Body of pancreas (tissue), 4 donors: ENCODE measurements at regions not wholly inside any gene's neighbourhood (a gene's known extent, or its start where the extent isn't known, plus 50 kb on each side); places are given as distances from the start of the nearest gene placed in this dataset.

Source experiments
- ATAC-seq: fragments of 150-250 bp; one replicate; pipeline ENCODE4 v1.9.1; 2016
- DNase-seq, 4 donors: peaks; one replicate each; pipeline ENCODE4 v3.0.0-alpha.2; 2019
- H3K27ac ChIP-seq, 4 donors: fragments of 200-600 bp; sonication (generic); 1 replicate in 3 of 4; 2 replicates in 1 of 4; pipeline versions ENCODE4 v1.5.1 to v1.6.1; 2016 to 2019; ENCODE audit warnings: mild to moderate bottlenecking in 1 of 4, mixed read lengths in 1 of 4, moderate library complexity in 1 of 4
- H3K27me3 ChIP-seq, 2 donors: fragments of 200-600 bp; sonication (generic); one replicate each; pipeline ENCODE4 v1.6.0; 2016; ENCODE audit warnings: mild to moderate bottlenecking in 1 of 2
- H3K36me3 ChIP-seq, 2 donors: fragments of 200-600 bp; sonication (generic); replicated peaks in 1 of 2; 2 replicates each; pipeline ENCODE4 v1.5.1; 2016; ENCODE audit warnings: low read depth in 2 of 2; ENCODE audit not compliant: insufficient read depth in 1 of 2
- H3K4me1 ChIP-seq: fragments of 200-600 bp; sonication (generic); one replicate; pipeline ENCODE4 v1.6.0; 2016
- H3K4me3 ChIP-seq, 2 donors: fragments of 200-600 bp; sonication (generic); 1 replicate in 1 of 2; 2 replicates in 1 of 2; pipeline ENCODE4 v1.5.1; 2016 to 2019
- H3K9me3 ChIP-seq, 3 donors: fragments of 200-600 bp; sonication (generic); 1 replicate in 2 of 3; 2 replicates in 1 of 3; pipeline ENCODE4 v1.5.1; 2016
- POLR2A ChIP-seq, 3 donors: fragments of 450-650 bp; IDR thresholded peaks; one replicate each; pipeline ENCODE4 v1.6.1; 2016; ENCODE audit warnings: antibody characterized with exemption in 3 of 3, mild to moderate bottlenecking in 2 of 3
- WGBS, 2 donors: methylation state at CpG; one replicate each; pipeline ENCODE4 v1.1.5; 2017; 5-methylcytosine and 5-hydroxymethylcytosine counted together
- intact Hi-C: fragments of 100-400 bp; cut with DNase I; formaldehyde crosslinking; loops from one replicate; pipeline ENCODE4 v1.15.1; 2023
- TF ChIP-seq, protein P1 (sequence below), 7 experiments: fragments of 450-650 bp in 4 of 7; fragments of 200-600 bp in 3 of 7; sonication (generic) in 3 of 7; IDR thresholded peaks; one replicate each; pipeline ENCODE4 v1.5.1; 2016 to 2019; ENCODE audit warnings: antibody characterized with exemption in 7 of 7

DNA sequence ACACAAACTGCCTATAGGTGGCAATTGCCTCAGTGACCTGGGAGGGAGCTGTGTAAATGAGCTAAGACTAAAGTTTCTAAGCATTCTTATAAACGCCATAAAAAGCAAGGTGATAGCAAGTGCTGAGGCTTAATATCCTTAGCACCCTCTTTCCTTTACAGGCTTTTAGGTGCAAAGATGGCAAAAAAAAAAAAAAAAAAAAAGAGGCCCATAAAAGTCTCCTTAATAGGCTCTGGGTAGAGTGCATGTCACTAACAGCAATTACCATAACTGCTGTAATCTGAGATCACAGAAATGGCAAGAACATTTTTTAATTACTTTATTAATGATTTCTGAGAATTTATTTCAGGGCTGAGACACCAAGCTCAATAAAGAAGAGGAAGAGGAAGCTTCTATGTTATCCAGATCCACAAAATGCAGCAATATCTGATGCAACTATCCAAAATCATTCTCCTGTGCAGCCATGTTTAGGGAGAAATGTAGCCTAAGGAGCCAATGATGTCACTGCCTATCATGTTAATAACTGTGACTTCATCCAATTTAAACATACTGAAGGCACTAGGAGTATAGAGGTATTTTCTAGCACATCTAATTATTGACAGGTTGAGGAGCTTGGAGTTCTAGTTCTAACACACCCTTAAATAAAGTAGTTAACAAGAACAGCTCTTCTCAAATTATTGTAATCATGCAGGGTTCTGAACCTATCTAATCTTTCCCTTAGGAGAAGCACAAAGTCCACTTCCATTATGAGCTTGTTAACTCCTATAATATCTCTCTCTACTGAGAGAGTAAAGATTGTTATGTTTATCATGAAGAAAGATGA is 804.3 kb upstream of the ACVR2A start:
- H3K27ac ChIP-seq = no peak overlapping the region
- no peaks in the 10 kb centered on the region for H3K4me1 ChIP-seq
- no peak for TF ChIP-seq POLR2A (IDR thresholded peaks at IDR 0.05)
- TF ChIP-seq, protein P1, sequence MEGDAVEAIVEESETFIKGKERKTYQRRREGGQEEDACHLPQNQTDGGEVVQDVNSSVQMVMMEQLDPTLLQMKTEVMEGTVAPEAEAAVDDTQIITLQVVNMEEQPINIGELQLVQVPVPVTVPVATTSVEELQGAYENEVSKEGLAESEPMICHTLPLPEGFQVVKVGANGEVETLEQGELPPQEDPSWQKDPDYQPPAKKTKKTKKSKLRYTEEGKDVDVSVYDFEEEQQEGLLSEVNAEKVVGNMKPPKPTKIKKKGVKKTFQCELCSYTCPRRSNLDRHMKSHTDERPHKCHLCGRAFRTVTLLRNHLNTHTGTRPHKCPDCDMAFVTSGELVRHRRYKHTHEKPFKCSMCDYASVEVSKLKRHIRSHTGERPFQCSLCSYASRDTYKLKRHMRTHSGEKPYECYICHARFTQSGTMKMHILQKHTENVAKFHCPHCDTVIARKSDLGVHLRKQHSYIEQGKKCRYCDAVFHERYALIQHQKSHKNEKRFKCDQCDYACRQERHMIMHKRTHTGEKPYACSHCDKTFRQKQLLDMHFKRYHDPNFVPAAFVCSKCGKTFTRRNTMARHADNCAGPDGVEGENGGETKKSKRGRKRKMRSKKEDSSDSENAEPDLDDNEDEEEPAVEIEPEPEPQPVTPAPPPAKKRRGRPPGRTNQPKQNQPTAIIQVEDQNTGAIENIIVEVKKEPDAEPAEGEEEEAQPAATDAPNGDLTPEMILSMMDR (IDR thresholded peaks at IDR 0.05) = no peak

DNA sequence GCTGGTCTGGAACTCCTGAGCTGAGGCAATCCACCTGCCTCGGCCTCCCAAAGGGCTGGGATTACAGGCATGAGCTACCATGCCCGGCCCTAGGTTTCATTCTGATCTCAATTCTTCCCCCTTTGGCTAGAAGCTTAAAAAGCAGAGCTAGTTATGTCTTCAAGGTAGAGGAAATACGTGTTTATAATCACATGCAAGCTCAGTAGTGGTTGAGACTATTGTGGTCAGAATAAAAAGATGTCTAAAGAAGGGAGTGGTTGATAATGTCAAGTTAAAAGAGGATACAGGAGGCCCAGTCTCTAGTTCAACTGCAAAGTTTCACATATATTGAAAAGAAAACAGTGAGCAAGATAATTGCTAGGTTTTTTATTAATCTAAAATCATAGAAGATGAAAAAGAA is 807.8 kb upstream of the ACVR2A start:
- no peaks in the 10 kb centered on the region for H3K36me3 ChIP-seq
- no peak for DNase-seq
- peaks cover 2% of the 10 kb centered on the region for H3K4me1 ChIP-seq
- WGBS, 2 donors = 75 to 85% methylated on average over 3 of the region's 3 CpGs
- intact Hi-C loops = no loop called here
- no peak overlapping the region for H3K4me3 ChIP-seq
- no peak for TF ChIP-seq POLR2A (IDR thresholded peaks at IDR 0.05)
- TF ChIP-seq, protein P1 (IDR thresholded peaks at IDR 0.05) = no peak
- no peak for ATAC-seq
- H3K9me3 ChIP-seq = no peaks in the 10 kb centered on the region
- no peak overlapping the region for H3K27ac ChIP-seq
- H3K27me3 ChIP-seq = no peaks in the 10 kb centered on the region

More for the DNA sequence above, 804.3 kb upstream of the ACVR2A start:
- no peaks in the 10 kb centered on the region for H3K9me3 ChIP-seq
- intact Hi-C loops = no loop called here
- no peaks in the 10 kb centered on the region for H3K36me3 ChIP-seq
- ATAC-seq (no peak), DNase-seq (no peak)
- no peak overlapping the region for H3K4me3 ChIP-seq
- H3K27me3 ChIP-seq = no peaks in the 10 kb centered on the region
- 70 to 71% methylated on average over 1 of the region's 1 CpG for WGBS, 2 donors

DNA sequence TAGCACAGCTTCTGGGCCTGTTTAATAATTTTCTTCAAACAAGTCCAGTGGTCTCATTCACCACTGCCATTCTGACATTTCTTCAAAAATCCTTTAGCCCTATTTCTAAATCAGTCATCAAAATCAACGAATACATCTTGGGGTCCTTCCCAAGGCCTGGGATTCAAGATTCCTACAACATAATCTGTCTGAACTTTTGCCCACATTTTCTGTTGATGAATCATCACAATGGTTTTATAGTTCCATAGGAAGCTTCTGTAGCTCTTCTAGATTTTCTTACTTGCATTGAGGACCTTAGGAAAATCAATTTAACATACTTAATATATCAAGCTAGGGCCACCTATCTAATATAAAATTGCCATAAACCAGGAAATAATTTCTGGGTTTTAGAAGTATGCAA is 811.8 kb upstream of the ACVR2A start:
- H3K27ac ChIP-seq = no peak overlapping the region
- H3K4me1 ChIP-seq = peaks cover 16% of the 10 kb centered on the region
- DNase-seq (no peak), ATAC-seq (no peak)
- WGBS, 2 donors = 76 to 85% methylated on average over 1 of the region's 1 CpG
- no peaks in the 10 kb centered on the region for H3K9me3 ChIP-seq
- H3K36me3 ChIP-seq = no peaks in the 10 kb centered on the region
- no peak overlapping the region for H3K4me3 ChIP-seq
- H3K27me3 ChIP-seq = no peaks in the 10 kb centered on the region
- intact Hi-C loops = no loop called here
- no peak for TF ChIP-seq POLR2A (IDR thresholded peaks at IDR 0.05)
- TF ChIP-seq, protein P1 (IDR thresholded peaks at IDR 0.05) = no peak

DNA sequence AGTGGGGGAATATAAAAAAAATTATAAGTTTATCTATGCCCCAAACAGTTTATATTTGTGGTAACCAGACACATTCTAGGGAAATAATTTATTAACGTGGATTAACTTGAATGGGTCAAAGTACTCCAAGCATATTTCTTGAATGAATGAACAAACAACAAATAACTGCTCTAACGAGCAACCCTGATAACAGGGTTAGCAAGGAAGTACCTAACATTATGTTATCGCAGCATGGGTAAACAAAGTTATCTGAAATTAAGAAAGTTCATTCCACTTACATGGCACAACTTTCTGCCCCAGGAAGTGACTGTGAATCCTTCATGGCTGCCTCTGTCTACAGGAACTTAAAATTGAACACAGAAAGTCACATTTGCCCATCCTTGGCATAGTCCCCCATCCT is 812.9 kb upstream of the ACVR2A start:
- peaks cover 16% of the 10 kb centered on the region for H3K4me1 ChIP-seq
- ATAC-seq = no peak
- no peak for TF ChIP-seq POLR2A (IDR thresholded peaks at IDR 0.05)
- TF ChIP-seq, protein P1 (IDR thresholded peaks at IDR 0.05) = no peak
- no peaks in the 10 kb centered on the region for H3K9me3 ChIP-seq
- H3K27ac ChIP-seq = no peak overlapping the region
- no peak overlapping the region for H3K4me3 ChIP-seq
- H3K36me3 ChIP-seq = no peaks in the 10 kb centered on the region
- no peaks in the 10 kb centered on the region for H3K27me3 ChIP-seq
- DNase-seq = no peak
- 4 to 16% methylated on average over 3 of the region's 3 CpGs for WGBS, 2 donors
- intact Hi-C loops = no loop called here
